ENCODE measurements at regions not wholly inside any gene's neighbourhood (a gene's known extent, or its start where the extent isn't known, plus 50 kb on each side); places are given as distances from the start of the nearest gene placed in this dataset.

DNA sequence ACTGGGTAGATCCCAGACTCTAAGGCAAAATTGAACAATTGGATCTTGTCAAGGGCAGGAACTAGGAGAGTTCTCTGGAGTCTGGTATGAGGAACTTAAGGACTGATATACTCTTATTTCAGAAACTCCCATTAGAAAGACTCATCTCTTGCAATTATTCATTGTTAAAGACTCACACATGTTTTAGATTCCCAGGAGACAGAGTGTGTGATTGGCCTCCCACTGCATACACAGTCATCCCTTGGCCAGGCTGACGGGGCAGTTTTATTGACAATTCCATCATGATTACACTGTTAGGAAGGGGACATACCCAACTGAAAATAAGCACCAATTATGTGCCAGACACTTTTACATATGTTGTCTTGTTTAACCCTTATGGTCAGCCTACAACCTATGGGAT, 347.2 kb downstream of the DMAC1 start:
- TF ChIP-seq, protein P1, sequence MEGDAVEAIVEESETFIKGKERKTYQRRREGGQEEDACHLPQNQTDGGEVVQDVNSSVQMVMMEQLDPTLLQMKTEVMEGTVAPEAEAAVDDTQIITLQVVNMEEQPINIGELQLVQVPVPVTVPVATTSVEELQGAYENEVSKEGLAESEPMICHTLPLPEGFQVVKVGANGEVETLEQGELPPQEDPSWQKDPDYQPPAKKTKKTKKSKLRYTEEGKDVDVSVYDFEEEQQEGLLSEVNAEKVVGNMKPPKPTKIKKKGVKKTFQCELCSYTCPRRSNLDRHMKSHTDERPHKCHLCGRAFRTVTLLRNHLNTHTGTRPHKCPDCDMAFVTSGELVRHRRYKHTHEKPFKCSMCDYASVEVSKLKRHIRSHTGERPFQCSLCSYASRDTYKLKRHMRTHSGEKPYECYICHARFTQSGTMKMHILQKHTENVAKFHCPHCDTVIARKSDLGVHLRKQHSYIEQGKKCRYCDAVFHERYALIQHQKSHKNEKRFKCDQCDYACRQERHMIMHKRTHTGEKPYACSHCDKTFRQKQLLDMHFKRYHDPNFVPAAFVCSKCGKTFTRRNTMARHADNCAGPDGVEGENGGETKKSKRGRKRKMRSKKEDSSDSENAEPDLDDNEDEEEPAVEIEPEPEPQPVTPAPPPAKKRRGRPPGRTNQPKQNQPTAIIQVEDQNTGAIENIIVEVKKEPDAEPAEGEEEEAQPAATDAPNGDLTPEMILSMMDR (IDR thresholded peaks at IDR 0.05; ENCODE audit: extremely low read depth, insufficient read depth, missing control alignments) = no peak
- in situ Hi-C loops (cut with MboI; ENCODE audit: low pct_unique_long_range_greater_than_20kb, low sequenced_read_pairs, unreplicated experiment) = no loop called here
- DNase-seq (ENCODE audit: low spot score) = no peak

- DNase-seq (ENCODE audit: low spot score) = no peak
- TF ChIP-seq, protein P1 (IDR thresholded peaks at IDR 0.05; ENCODE audit: extremely low read depth, insufficient read depth, missing control alignments) = no peak
- in situ Hi-C loops (cut with MboI; ENCODE audit: low pct_unique_long_range_greater_than_20kb, low sequenced_read_pairs, unreplicated experiment) = no loop called here
Observed at GRCh38 chr9:7451062-7451461, 348.5 kb downstream of the DMAC1 start.

DNA sequence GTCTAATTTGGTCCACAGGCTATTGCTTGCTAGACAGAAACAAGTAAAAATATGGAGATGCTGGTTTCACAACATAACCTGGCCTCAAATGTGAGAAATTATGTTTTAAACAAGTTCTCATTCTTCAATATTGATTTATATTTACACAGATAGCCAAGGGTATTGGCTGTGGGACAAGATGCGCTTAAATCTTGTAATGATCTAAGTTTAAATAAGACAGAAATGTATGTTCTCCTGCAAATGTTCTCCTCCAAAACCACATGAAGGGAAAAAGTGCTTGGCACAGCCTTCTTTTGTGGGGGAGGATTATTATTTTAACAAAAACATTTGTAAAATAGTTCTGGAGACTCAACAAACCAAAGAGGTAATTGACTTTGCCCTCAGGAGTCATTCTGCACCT, 356.0 kb downstream of the DMAC1 start:
- DNase-seq (ENCODE audit: low spot score) = no peak
- TF ChIP-seq, protein P1 (IDR thresholded peaks at IDR 0.05; ENCODE audit: extremely low read depth, insufficient read depth, missing control alignments) = no peak
- in situ Hi-C loops (cut with MboI; ENCODE audit: low pct_unique_long_range_greater_than_20kb, low sequenced_read_pairs, unreplicated experiment) = no loop called here

DNA sequence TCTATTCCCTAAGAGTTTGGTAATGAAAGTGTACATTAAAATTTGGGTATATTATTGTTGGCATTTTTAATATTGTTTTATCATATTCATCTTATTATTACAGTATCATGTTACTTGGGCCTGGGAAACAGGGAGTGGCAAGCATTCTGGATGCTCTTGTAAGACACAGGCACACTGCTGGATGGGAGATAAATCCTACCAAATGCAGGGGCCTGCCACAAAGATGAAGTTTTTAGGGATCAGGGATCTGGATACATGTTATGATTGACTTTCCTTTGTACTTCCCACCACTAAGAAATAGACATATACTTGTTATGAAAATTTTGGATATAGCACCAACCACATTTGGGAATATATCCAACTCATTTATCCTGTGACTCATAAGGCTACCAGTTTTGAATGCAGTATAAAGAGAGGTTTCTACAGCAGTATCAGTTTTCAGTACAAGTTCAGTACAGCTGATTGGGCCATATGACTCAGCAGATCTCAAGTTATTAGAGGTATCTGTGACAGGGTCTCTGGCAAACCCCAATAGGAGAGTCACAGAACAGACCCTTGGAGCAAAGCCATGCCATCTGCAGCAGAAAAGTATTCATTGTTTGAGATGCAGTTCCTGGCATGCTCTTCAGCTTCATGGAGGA, 360.1 kb downstream of the DMAC1 start:
- TF ChIP-seq, protein P1 (IDR thresholded peaks at IDR 0.05; ENCODE audit: extremely low read depth, insufficient read depth, missing control alignments) = no peak
- DNase-seq (ENCODE audit: low spot score) = no peak
- in situ Hi-C loops (cut with MboI; ENCODE audit: low pct_unique_long_range_greater_than_20kb, low sequenced_read_pairs, unreplicated experiment) = no loop called here

DNA sequence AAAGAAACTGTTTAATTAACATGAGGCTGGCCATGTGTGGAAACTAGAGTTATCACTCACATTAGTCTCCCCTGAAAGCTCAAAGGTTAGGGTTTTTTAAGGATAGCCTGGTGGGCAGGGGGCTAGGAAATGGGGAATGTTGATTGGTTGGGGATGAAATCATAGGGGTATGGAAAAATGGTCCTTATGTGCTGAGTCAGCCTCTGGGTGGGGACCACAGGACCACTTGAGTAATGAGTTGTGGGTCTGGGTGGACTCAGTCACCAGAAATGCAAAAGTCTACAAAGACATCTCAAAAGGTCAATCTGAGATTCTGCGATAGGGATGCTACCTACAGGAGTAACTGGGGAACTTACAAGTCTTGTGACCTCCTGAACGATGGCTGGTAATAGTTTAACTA, 362.8 kb downstream of the DMAC1 start:
- in situ Hi-C loops (cut with MboI; ENCODE audit: low pct_unique_long_range_greater_than_20kb, low sequenced_read_pairs, unreplicated experiment) = no loop called here
- TF ChIP-seq, protein P1 (IDR thresholded peaks at IDR 0.05; ENCODE audit: extremely low read depth, insufficient read depth, missing control alignments) = no peak
- DNase-seq (ENCODE audit: low spot score) = no peak

DNA sequence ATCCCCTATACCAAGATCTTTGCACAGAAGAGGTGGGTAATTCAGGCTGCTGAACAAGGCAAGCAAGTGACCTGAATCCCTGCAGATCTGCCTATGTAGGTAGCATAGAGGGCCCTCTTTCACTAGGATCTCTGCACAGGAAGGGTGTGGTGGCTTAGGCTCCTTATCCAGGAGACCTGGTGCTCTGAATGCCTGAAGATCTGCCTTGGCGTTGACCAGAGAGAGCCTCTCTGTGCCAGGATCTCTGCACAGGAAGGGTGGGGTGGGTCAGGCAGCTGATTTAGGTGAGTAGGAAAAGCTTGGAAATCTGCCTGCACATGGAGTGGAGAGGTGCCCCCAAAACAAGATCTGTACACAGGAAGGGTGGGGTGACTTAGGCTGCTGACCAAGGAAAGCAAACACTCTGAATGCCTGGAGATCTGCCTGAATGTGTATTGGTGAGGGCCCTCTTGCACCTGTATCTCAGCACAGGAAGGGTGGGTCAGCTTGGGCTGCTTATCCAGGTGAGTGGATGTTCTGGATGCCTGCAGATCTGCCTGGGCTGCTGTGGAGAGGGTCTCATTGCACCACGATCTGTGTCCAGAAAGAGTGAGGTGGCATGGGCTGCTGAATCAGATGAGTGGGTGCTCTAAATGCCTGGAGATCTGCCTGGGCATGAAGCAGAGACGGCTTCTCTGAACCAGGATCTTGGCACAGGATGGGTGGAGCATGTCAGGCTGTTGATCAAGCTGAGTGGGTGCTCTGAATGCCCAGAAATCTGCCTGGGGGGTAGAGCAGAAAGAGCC, 365.9 kb downstream of the DMAC1 start:
- in situ Hi-C loops (cut with MboI; ENCODE audit: low pct_unique_long_range_greater_than_20kb, low sequenced_read_pairs, unreplicated experiment) = no loop called here
- DNase-seq (ENCODE audit: low spot score) = no peak
- TF ChIP-seq, protein P1 (IDR thresholded peaks at IDR 0.05; ENCODE audit: extremely low read depth, insufficient read depth, missing control alignments) = no peak
